IMR-90 (cell line): ENCODE measurements at regions not wholly inside any gene's neighbourhood (a gene's known extent, or its start where the extent isn't known, plus 50 kb on each side); places are given as distances from the start of the nearest gene placed in this dataset.

Experiments
- ATAC-seq: fragments of 200-7000 bp; cut with Tn5 transposase; 2 replicates; pipeline ENCODE4 v1.9.1; 2020; ENCODE audit warnings: low read depth, mild to moderate bottlenecking, moderate library complexity
- BruUV-seq: library from RNA; stranded (reverse); fragments of 400-500 nt; replicated peaks from 2 replicates; lab custom pipeline; 2021; lab: Mats Ljungman, UMichigan
- CTCF ChIA-PET: fragments of 300-600 bp; formaldehyde crosslinking; extraction: SDS; loops from one replicate; lab custom pipeline; 2021; ENCODE audit warnings: antibody characterized with exemption; lab: Yijun Ruan, JAX
- POLR2A ChIA-PET: fragments of 300-600 bp; sonication (Branson Sonifier 250); formaldehyde crosslinking; loops from one replicate; lab custom pipeline; 2022; ENCODE audit warnings: antibody characterized with exemption; ENCODE audit not compliant: unreplicated experiment; lab: Charles Lee
- DNase-seq: peaks from one replicate; pipeline ENCODE4 v3.0.0; 2013
- H2AFZ ChIP-seq: replicated peaks from 2 replicates; pipeline ENCODE3; 2013; ENCODE audit warnings: low read length, mild to moderate bottlenecking; ENCODE audit not compliant: poor library complexity
- H2AK5ac ChIP-seq: 2 replicates; pipeline ENCODE4 v1.6.1; 2013; ENCODE audit warnings: low read depth, low read length, inconsistent platforms
- H2AK9ac ChIP-seq: replicated peaks from 2 replicates; pipeline ENCODE3; 2013; ENCODE audit warnings: mild to moderate bottlenecking, low read depth, low read length, moderate library complexity; ENCODE audit not compliant: poor library complexity
- H2BK120ac ChIP-seq: 2 replicates; pipeline ENCODE4 v1.6.1; 2013; ENCODE audit warnings: low read depth, low read length, inconsistent platforms
- H2BK15ac ChIP-seq: 3 replicates; pipeline ENCODE4 v1.6.1; 2013; ENCODE audit warnings: low read depth, low read length, inconsistent platforms
- H2BK20ac ChIP-seq: 2 replicates; pipeline ENCODE4 v1.6.1; 2013; ENCODE audit warnings: low read depth, mild to moderate bottlenecking, inconsistent platforms, low read length, moderate library complexity
- H2BK5ac ChIP-seq: 2 replicates; pipeline ENCODE4 v1.6.1; 2013; ENCODE audit warnings: mild to moderate bottlenecking, low read depth, low read length, inconsistent platforms; ENCODE audit not compliant: poor library complexity, severe bottlenecking
- H3K14ac ChIP-seq: replicated peaks from 2 replicates; pipeline ENCODE4 v1.6.1; 2013; ENCODE audit warnings: low read depth, low read length, inconsistent platforms
- H3K18ac ChIP-seq: 2 replicates; pipeline ENCODE4 v1.6.1; 2013; ENCODE audit warnings: low read depth, low read length, control low read depth
- H3K23ac ChIP-seq: 2 replicates; pipeline ENCODE4 v1.6.1; 2013; ENCODE audit warnings: low read depth, low read length, inconsistent platforms
- H3K27ac ChIP-seq: 2 replicates; pipeline ENCODE4 v1.5.1; 2013; ENCODE audit warnings: mild to moderate bottlenecking, control low read depth, low read length; ENCODE audit not compliant: insufficient read depth
- H3K27me3 ChIP-seq: 2 replicates; pipeline ENCODE4 v1.6.1; 2013; ENCODE audit warnings: low read length; ENCODE audit not compliant: control insufficient read depth, insufficient read depth
- H3K36me3 ChIP-seq: 2 replicates; pipeline ENCODE4 v1.6.1; 2013; ENCODE audit warnings: low read length, mixed read lengths; ENCODE audit not compliant: control insufficient read depth, insufficient read depth
- H3K4ac ChIP-seq: 2 replicates; pipeline ENCODE4 v1.6.1; 2013; ENCODE audit warnings: low read depth, low read length, inconsistent platforms
- H3K4me1 ChIP-seq: 2 replicates; pipeline ENCODE4 v1.6.1; 2013; ENCODE audit warnings: low read length, mixed read lengths; ENCODE audit not compliant: control insufficient read depth, insufficient read depth
- H3K4me2 ChIP-seq: 2 replicates; pipeline ENCODE4 v1.6.1; 2013; ENCODE audit warnings: low read depth, mild to moderate bottlenecking, control low read depth, low read length, moderate library complexity
- H3K4me3 ChIP-seq: 2 replicates; pipeline ENCODE4 v1.5.1; 2013; ENCODE audit warnings: low read depth, mild to moderate bottlenecking, control low read depth, low read length, moderate library complexity; ENCODE audit not compliant: insufficient read depth
- H3K56ac ChIP-seq: 2 replicates; pipeline ENCODE4 v1.6.1; 2013; ENCODE audit warnings: low read length, inconsistent platforms; ENCODE audit not compliant: insufficient read depth; ENCODE audit errors: extremely low read depth
- H3K79me1 ChIP-seq, 2 experiments: 2 replicates each; pipeline ENCODE4 v1.6.1; 2013; ENCODE audit warnings: low read length in 2 of 2, inconsistent platforms in 1 of 2, low read depth in 1 of 2
- H3K9ac ChIP-seq: 2 replicates; pipeline ENCODE4 v1.6.1; 2013; ENCODE audit warnings: low read depth, low read length, control low read depth
- H3K9me1 ChIP-seq: 2 replicates; pipeline ENCODE4 v1.6.1; 2013; ENCODE audit warnings: low read length, inconsistent platforms; ENCODE audit not compliant: insufficient read depth
- H3K9me3 ChIP-seq: 2 replicates; pipeline ENCODE4 v1.6.1; 2013; ENCODE audit warnings: low read length; ENCODE audit not compliant: control insufficient read depth, insufficient read depth
- H4K20me1 ChIP-seq: 2 replicates; pipeline ENCODE4 v1.6.1; 2013; ENCODE audit warnings: low read length, inconsistent platforms; ENCODE audit not compliant: insufficient read depth
- H4K5ac ChIP-seq: 2 replicates; pipeline ENCODE4 v1.6.1; 2013; ENCODE audit warnings: mild to moderate bottlenecking, low read depth, low read length, control low read depth
- H4K8ac ChIP-seq, 2 experiments: 2 replicates each; pipeline ENCODE4 v1.6.1; 2013; ENCODE audit warnings: low read depth in 2 of 2, low read length in 2 of 2, control low read depth in 1 of 2, inconsistent platforms in 1 of 2
- H4K91ac ChIP-seq: 2 replicates; pipeline ENCODE4 v1.6.1; 2013; ENCODE audit warnings: low read depth, low read length, inconsistent platforms; ENCODE audit not compliant: insufficient read depth
- MAZ ChIP-seq: IDR thresholded peaks from 2 replicates; pipeline ENCODE4 v1.6.1; 2012; ENCODE audit warnings: low read depth, mild to moderate bottlenecking, low read length, improper control_type of control experiment, moderate library complexity, borderline replicate concordance
- RCOR1 ChIP-seq: IDR thresholded peaks from 2 replicates; pipeline ENCODE4 v1.6.1; 2012; ENCODE audit warnings: mild to moderate bottlenecking, low read length, improper control_type of control experiment; ENCODE audit not compliant: insufficient replicate concordance
- WGBS, 2 experiments: methylation state at CpG; one replicate each; pipeline versions ENCODE4 v1.1.5 to v1.1.7; 2013; ENCODE audit warnings: missing lambda C conversion rate in 2 of 2; ENCODE audit not compliant: insufficient read length in 1 of 2; ENCODE audit errors: extremely low coverage in 2 of 2; 5-methylcytosine and 5-hydroxymethylcytosine counted together
- dilution Hi-C: fragments of 300-500 bp; cut with HindIII; formaldehyde crosslinking; loops from one replicate; pipeline ENCODE4 v1.14.3; 2018; ENCODE audit warnings: low sequenced_read_pairs; ENCODE audit not compliant: unreplicated experiment
- in situ Hi-C: fragments of 300-500 bp; cut with MboI; formaldehyde crosslinking; loops from 3 replicates; pipeline ENCODE4 v1.14.3; 2019; ENCODE audit warnings: low sequenced_read_pairs, inconsistent platforms, mixed read lengths
- intact Hi-C: fragments of 100-400 bp; cut with micrococcal nuclease; formaldehyde crosslinking; loops from 2 replicates; pipeline ENCODE4 v1.10.0; 2022

DNA sequence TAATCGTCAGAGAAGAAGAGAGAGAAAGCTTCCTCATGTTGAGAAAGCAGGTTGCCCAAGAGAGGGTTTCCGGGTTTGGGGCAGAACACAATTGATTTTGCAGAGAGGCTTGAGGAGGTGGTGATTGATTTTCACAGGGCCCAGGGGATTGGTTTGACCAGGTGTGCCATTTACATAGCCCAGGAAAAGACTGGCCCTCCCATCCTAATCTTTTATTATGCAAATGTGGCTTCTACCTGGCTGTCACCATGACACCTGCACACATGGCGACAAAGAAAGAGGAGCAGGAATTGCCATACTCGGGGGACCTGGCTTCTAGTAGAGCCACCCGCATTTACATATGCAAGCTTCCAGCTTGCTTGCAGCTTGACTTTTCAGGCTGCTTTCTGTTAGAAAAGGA is 405.3 kb downstream of the PPP4R3C start:
- H3K18ac ChIP-seq, result no peak overlapping the region
- no peak overlapping the region for H4K8ac ChIP-seq
- H3K79me1 ChIP-seq, result no peaks in the 10 kb centered on the region
- no peak overlapping the region for H3K4me3 ChIP-seq
- no peak overlapping the region for H4K91ac ChIP-seq
- 40% methylated on average over 1 of the region's 5 CpGs; no CpG with 5 or more reads in 1 of the 2 experiments for WGBS, 2 experiments
- no peak overlapping the region for H2AFZ ChIP-seq
- no peak overlapping the region for H3K4me2 ChIP-seq
- no peak overlapping the region for H3K56ac ChIP-seq
- H3K9me1 ChIP-seq, result no peaks in the 10 kb centered on the region
- H3K27ac ChIP-seq, result no peak overlapping the region
- no peaks in the 10 kb centered on the region for H3K27me3 ChIP-seq
- dilution Hi-C loops, result no loop called here
- no peak overlapping the region for H3K14ac ChIP-seq
- in situ Hi-C loops, result no loop called here
- TF ChIP-seq MAZ (no peak), RCOR1 (no peak)
- H3K4me1 ChIP-seq, result no peaks in the 10 kb centered on the region
- no peak overlapping the region for H2BK120ac ChIP-seq
- no peaks in the 10 kb centered on the region for H4K20me1 ChIP-seq
- H2BK15ac ChIP-seq, result no peak overlapping the region
- no peak overlapping the region for H2AK5ac ChIP-seq
- H3K36me3 ChIP-seq, result no peaks in the 10 kb centered on the region
- H2AK9ac ChIP-seq, result no peak overlapping the region
- no peaks in the 10 kb centered on the region; the same call in 1 of the 2 replicates for H3K9me3 ChIP-seq
- no peak overlapping the region for H4K5ac ChIP-seq
- no peak overlapping the region for H3K23ac ChIP-seq
- ChIA-PET POLR2A (no interaction called here), CTCF (no interaction called here)
- no TSS peak for BruUV-seq
- intact Hi-C loops, result no loop called here
- H3K9ac ChIP-seq, result no peak overlapping the region
- DNase-seq, result no peak
- no peak for ATAC-seq
- H2BK20ac ChIP-seq, result no peak overlapping the region
- H3K4ac ChIP-seq, result no peak overlapping the region
- no peak overlapping the region for H2BK5ac ChIP-seq
